ENCODE measurements at regions not wholly inside any gene's neighbourhood (a gene's known extent, or its start where the extent isn't known, plus 50 kb on each side); places are given as distances from the start of the nearest gene placed in this dataset.

DNA sequence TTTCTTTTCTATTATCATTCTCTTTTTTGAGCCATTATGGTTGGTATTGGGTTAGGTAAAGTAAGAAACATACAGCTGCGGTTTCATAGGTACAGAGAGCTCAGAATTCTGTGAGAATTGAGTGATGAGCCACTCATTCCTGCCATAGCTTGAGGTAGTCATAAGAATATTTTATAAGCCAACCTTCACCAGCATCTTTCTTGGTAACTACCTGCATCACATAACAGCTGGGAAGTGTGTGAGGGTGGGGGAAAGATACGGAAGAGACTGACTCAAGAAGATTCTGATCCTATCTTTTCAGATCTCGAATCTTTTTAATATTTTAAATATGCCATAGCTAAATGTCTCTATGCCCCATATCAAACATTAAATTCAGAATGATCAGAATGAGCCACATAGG, 313.8 kb upstream of the DDX18 start:
- no peak overlapping the region for H3K27ac Mint-ChIP-seq (ENCODE audit: low read depth, unreplicated experiment)
- intact Hi-C loops (cut with micrococcal nuclease) = no loop called here
- H3K9me3 Mint-ChIP-seq (ENCODE audit: unreplicated experiment) = peaks cover 5% of the 10 kb centered on the region
- H3K4me3 Mint-ChIP-seq (ENCODE audit: unreplicated experiment) = no peak overlapping the region
- BruUV-seq (replicated peaks) = no TSS peak
- ChIA-PET CTCF (interaction anchor here (0.6 kb wide), 2 partner anchors 13 to 1753 kb away, joined by 3 read pairs; no protein-coding TSS in a partner anchor), POLR2A (no interaction called here)
- no peaks in the 10 kb centered on the region for H3K27me3 Mint-ChIP-seq (ENCODE audit: insufficient read depth, unreplicated experiment)
- H3K4me1 Mint-ChIP-seq (ENCODE audit: insufficient read depth, unreplicated experiment) = no peaks in the 10 kb centered on the region
- no peaks in the 10 kb centered on the region for H3K36me3 Mint-ChIP-seq (ENCODE audit: insufficient read depth, unreplicated experiment)
- TF ChIP-seq, protein P1, sequence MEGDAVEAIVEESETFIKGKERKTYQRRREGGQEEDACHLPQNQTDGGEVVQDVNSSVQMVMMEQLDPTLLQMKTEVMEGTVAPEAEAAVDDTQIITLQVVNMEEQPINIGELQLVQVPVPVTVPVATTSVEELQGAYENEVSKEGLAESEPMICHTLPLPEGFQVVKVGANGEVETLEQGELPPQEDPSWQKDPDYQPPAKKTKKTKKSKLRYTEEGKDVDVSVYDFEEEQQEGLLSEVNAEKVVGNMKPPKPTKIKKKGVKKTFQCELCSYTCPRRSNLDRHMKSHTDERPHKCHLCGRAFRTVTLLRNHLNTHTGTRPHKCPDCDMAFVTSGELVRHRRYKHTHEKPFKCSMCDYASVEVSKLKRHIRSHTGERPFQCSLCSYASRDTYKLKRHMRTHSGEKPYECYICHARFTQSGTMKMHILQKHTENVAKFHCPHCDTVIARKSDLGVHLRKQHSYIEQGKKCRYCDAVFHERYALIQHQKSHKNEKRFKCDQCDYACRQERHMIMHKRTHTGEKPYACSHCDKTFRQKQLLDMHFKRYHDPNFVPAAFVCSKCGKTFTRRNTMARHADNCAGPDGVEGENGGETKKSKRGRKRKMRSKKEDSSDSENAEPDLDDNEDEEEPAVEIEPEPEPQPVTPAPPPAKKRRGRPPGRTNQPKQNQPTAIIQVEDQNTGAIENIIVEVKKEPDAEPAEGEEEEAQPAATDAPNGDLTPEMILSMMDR (IDR thresholded peaks at IDR 0.05; ENCODE audit: unreplicated experiment) = no peak
- no peak for DNase-seq (ENCODE audit: unreplicated experiment)

- no TSS peak for BruUV-seq (replicated peaks)
- Mint-ChIP-seq H3K4me3 (ENCODE audit: unreplicated experiment) (no peak overlapping the region), H3K9me3 (ENCODE audit: unreplicated experiment) (peaks cover 5% of the 10 kb centered on the region), H3K4me1 (ENCODE audit: insufficient read depth, unreplicated experiment) (no peaks in the 10 kb centered on the region), H3K36me3 (ENCODE audit: insufficient read depth, unreplicated experiment) (no peaks in the 10 kb centered on the region), H3K27ac (ENCODE audit: low read depth, unreplicated experiment) (no peak overlapping the region), H3K27me3 (ENCODE audit: insufficient read depth, unreplicated experiment) (no peaks in the 10 kb centered on the region)
- POLR2A ChIA-PET = no interaction called here
- CTCF ChIA-PET = no interaction called here
- DNase-seq (ENCODE audit: unreplicated experiment) = no peak
- intact Hi-C loops (cut with micrococcal nuclease) = no loop called here
- TF ChIP-seq, protein P1 (IDR thresholded peaks at IDR 0.05; ENCODE audit: unreplicated experiment) = no peak
Observed at GRCh38 chr2:117502121-117502520, 312.4 kb upstream of the DDX18 start.

- no peak overlapping the region for H3K4me3 Mint-ChIP-seq (ENCODE audit: unreplicated experiment)
- H3K27me3 Mint-ChIP-seq (ENCODE audit: insufficient read depth, unreplicated experiment) = no peaks in the 10 kb centered on the region
- H3K9me3 Mint-ChIP-seq (ENCODE audit: unreplicated experiment) = no peaks in the 10 kb centered on the region
- no peak for DNase-seq (ENCODE audit: unreplicated experiment)
- BruUV-seq (replicated peaks) = no TSS peak
- H3K36me3 Mint-ChIP-seq (ENCODE audit: insufficient read depth, unreplicated experiment) = no peaks in the 10 kb centered on the region
- intact Hi-C loops (cut with micrococcal nuclease) = no loop called here
- H3K4me1 Mint-ChIP-seq (ENCODE audit: insufficient read depth, unreplicated experiment) = no peaks in the 10 kb centered on the region
- POLR2A ChIA-PET = no interaction called here
- TF ChIP-seq, protein P1 (IDR thresholded peaks at IDR 0.05; ENCODE audit: unreplicated experiment) = no peak
- no peak overlapping the region for H3K27ac Mint-ChIP-seq (ENCODE audit: low read depth, unreplicated experiment)
- CTCF ChIA-PET = interaction anchor here (0.8 kb wide), 1 partner anchor 313 kb away, joined by 3 read pairs; no protein-coding TSS in a partner anchor
Observed at GRCh38 chr2:117512307-117512706, 302.2 kb upstream of the DDX18 start.

- Mint-ChIP-seq H3K4me3 (ENCODE audit: unreplicated experiment) (no peak overlapping the region), H3K4me1 (ENCODE audit: insufficient read depth, unreplicated experiment) (no peaks in the 10 kb centered on the region), H3K36me3 (ENCODE audit: insufficient read depth, unreplicated experiment) (no peaks in the 10 kb centered on the region), H3K27me3 (ENCODE audit: insufficient read depth, unreplicated experiment) (no peaks in the 10 kb centered on the region), H3K27ac (ENCODE audit: low read depth, unreplicated experiment) (no peak overlapping the region), H3K9me3 (ENCODE audit: unreplicated experiment) (no peaks in the 10 kb centered on the region)
- ChIA-PET CTCF (interaction anchor here (0.6 kb wide), 1 partner anchor 14 kb away, joined by 3 read pairs; no protein-coding TSS in a partner anchor), POLR2A (no interaction called here)
- BruUV-seq (replicated peaks) = no TSS peak
- intact Hi-C loops (cut with micrococcal nuclease) = no loop called here
- DNase-seq (ENCODE audit: unreplicated experiment) = no peak
- TF ChIP-seq, protein P1 (IDR thresholded peaks at IDR 0.05; ENCODE audit: unreplicated experiment) = no peak
Observed at GRCh38 chr2:117514371-117514770, 300.1 kb upstream of the DDX18 start.
